ENCODE measurements at regions not wholly inside any gene's neighbourhood (a gene's known extent, or its start where the extent isn't known, plus 50 kb on each side); places are given as distances from the start of the nearest gene placed in this dataset.

DNA sequence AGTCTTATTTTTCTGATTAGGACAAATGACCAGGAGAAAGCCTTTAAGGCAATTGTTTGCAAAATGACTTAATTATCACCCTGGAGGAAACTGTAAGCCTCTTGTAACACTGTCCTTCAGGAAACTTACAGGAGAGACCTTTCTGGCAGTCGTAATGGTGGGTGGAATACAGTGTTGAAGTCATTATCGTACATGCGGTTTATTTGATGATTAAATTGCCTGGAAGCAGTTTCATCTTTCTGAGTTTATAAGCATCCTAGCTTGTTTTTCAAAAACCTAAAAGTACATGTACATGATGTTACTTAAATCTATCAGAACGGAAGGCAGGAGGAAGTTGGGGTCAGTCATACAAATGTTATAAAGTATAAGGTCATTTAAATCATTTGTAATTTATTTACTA, 86.2 kb upstream of the RAB27B start:
- no peak overlapping the region for H3K4me3 ChIP-seq (ENCODE audit: low read depth in 2 of 2, low read length in 2 of 2)
- no peaks in the 10 kb centered on the region for H3K9me3 ChIP-seq (ENCODE audit: control insufficient read depth, insufficient read depth, low read depth, low read length)
- no peaks in the 10 kb centered on the region for H3K27me3 ChIP-seq (ENCODE audit: control insufficient read depth, insufficient read depth, low read length)
- intact Hi-C loops (cut with micrococcal nuclease; ENCODE audit: unreplicated experiment), result no loop called here
- ChIA-PET POLR2A (no interaction called here), CTCF (no interaction called here)
- in situ Hi-C loops (cut with HindIII; ENCODE audit: low pct_unique_long_range_greater_than_20kb, low sequenced_read_pairs), result no loop called here
- no peaks in the 10 kb centered on the region for H3K36me3 ChIP-seq (ENCODE audit: control insufficient read depth, insufficient read depth, low read length)
- no TSS peak for BruUV-seq (replicated peaks)
- TF ChIP-seq SIN3A (IDR thresholded peaks at IDR 0.05; ENCODE audit: borderline replicate concordance, insufficient read depth, low read depth, low read length), result no peak
- TF ChIP-seq POLR2AphosphoS5 (IDR thresholded peaks at IDR 0.05; ENCODE audit: low read depth, low read length), result no peak
- TF ChIP-seq, protein P1, sequence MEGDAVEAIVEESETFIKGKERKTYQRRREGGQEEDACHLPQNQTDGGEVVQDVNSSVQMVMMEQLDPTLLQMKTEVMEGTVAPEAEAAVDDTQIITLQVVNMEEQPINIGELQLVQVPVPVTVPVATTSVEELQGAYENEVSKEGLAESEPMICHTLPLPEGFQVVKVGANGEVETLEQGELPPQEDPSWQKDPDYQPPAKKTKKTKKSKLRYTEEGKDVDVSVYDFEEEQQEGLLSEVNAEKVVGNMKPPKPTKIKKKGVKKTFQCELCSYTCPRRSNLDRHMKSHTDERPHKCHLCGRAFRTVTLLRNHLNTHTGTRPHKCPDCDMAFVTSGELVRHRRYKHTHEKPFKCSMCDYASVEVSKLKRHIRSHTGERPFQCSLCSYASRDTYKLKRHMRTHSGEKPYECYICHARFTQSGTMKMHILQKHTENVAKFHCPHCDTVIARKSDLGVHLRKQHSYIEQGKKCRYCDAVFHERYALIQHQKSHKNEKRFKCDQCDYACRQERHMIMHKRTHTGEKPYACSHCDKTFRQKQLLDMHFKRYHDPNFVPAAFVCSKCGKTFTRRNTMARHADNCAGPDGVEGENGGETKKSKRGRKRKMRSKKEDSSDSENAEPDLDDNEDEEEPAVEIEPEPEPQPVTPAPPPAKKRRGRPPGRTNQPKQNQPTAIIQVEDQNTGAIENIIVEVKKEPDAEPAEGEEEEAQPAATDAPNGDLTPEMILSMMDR (IDR thresholded peaks at IDR 0.05), result no peak
- no peak for TF ChIP-seq TCF7L2 (IDR thresholded peaks at IDR 0.05; ENCODE audit: low read depth, low read length)
- TF ChIP-seq, protein P2, sequence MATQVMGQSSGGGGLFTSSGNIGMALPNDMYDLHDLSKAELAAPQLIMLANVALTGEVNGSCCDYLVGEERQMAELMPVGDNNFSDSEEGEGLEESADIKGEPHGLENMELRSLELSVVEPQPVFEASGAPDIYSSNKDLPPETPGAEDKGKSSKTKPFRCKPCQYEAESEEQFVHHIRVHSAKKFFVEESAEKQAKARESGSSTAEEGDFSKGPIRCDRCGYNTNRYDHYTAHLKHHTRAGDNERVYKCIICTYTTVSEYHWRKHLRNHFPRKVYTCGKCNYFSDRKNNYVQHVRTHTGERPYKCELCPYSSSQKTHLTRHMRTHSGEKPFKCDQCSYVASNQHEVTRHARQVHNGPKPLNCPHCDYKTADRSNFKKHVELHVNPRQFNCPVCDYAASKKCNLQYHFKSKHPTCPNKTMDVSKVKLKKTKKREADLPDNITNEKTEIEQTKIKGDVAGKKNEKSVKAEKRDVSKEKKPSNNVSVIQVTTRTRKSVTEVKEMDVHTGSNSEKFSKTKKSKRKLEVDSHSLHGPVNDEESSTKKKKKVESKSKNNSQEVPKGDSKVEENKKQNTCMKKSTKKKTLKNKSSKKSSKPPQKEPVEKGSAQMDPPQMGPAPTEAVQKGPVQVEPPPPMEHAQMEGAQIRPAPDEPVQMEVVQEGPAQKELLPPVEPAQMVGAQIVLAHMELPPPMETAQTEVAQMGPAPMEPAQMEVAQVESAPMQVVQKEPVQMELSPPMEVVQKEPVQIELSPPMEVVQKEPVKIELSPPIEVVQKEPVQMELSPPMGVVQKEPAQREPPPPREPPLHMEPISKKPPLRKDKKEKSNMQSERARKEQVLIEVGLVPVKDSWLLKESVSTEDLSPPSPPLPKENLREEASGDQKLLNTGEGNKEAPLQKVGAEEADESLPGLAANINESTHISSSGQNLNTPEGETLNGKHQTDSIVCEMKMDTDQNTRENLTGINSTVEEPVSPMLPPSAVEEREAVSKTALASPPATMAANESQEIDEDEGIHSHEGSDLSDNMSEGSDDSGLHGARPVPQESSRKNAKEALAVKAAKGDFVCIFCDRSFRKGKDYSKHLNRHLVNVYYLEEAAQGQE (IDR thresholded peaks at IDR 0.05; ENCODE audit: insufficient read depth in 1 of 2, low read depth in 2 of 2, low read length in 1 of 2), result no peak
- H3K27ac ChIP-seq (ENCODE audit: low read length), result no peak overlapping the region
- no peaks in the 10 kb centered on the region for H3K4me1 ChIP-seq (ENCODE audit: control insufficient read depth, insufficient read depth, low read length)
- DNase-seq (ENCODE audit: low read depth, low spot score) (no peak), ATAC-seq (no peak)

DNA sequence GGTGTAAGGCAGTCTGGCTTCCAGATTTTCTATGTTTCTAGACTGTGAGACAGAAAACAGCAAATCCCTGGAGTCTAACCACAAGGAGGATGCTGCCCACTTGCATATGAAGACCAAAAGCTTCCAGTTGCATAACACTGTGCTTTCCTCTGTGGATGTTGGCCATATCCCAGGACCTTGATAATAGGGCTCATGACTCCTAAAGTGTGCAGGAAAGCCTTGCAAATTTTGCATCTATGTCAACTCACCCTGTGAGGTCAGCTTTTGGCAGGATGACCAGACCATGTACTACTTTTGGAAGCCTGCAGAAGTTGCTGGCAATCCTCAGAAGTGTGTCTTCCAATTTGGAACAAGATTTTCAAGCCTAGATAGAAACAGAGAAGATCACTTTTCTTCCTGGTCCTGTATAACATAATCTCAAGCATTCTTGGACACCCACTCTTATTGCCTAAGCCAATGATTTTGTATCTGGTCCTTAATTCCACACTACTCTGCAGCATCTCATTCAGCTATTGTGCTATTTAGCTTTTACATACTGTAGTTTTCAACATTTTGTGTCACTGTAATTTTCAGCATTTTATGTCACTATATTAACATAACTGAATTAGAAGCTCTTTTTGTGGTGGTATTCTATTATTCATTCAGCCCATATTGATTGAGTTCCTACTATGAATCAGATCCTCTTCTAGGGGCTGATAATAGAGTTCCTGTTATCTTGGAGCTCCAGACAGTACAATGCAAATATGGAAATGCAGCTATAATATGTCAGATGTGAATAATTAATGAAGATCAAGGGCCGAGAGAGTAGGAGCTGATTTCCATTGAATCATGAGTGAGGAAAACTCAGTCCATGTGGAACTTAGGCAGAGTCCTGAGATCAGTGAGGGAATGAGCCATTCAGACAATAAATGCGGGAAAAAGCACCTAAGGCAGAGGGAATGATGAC, 85.3 kb upstream of the RAB27B start:
- intact Hi-C loops (cut with micrococcal nuclease; ENCODE audit: unreplicated experiment), result no loop called here
- ChIA-PET POLR2A (no interaction called here), CTCF (no interaction called here)
- no peaks in the 10 kb centered on the region for H3K36me3 ChIP-seq (ENCODE audit: control insufficient read depth, insufficient read depth, low read length)
- H3K27ac ChIP-seq (ENCODE audit: low read length), result no peak overlapping the region
- no peak overlapping the region for H3K4me3 ChIP-seq (ENCODE audit: low read depth in 2 of 2, low read length in 2 of 2)
- in situ Hi-C loops (cut with HindIII; ENCODE audit: low pct_unique_long_range_greater_than_20kb, low sequenced_read_pairs), result no loop called here
- H3K4me1 ChIP-seq (ENCODE audit: control insufficient read depth, insufficient read depth, low read length), result no peaks in the 10 kb centered on the region
- DNase-seq (ENCODE audit: low read depth, low spot score) (no peak), ATAC-seq (no peak)
- BruUV-seq (replicated peaks), result no TSS peak
- no peaks in the 10 kb centered on the region for H3K27me3 ChIP-seq (ENCODE audit: control insufficient read depth, insufficient read depth, low read length)
- no peaks in the 10 kb centered on the region for H3K9me3 ChIP-seq (ENCODE audit: control insufficient read depth, insufficient read depth, low read depth, low read length)
- TF ChIP-seq, protein P1 (IDR thresholded peaks at IDR 0.05), result no peak
- no peak for TF ChIP-seq SIN3A (IDR thresholded peaks at IDR 0.05; ENCODE audit: borderline replicate concordance, insufficient read depth, low read depth, low read length)
- no peak for TF ChIP-seq TCF7L2 (IDR thresholded peaks at IDR 0.05; ENCODE audit: low read depth, low read length)
- TF ChIP-seq, protein P2 (IDR thresholded peaks at IDR 0.05; ENCODE audit: insufficient read depth in 1 of 2, low read depth in 2 of 2, low read length in 1 of 2), result no peak
- no peak for TF ChIP-seq POLR2AphosphoS5 (IDR thresholded peaks at IDR 0.05; ENCODE audit: low read depth, low read length)
